HG03378 (cell line): ENCODE measurements at regions not wholly inside any gene's neighbourhood (a gene's known extent, or its start where the extent isn't known, plus 50 kb on each side); places are given as distances from the start of the nearest gene placed in this dataset.

Source experiments
- ATAC-seq: cut with Tn5 transposase; IDR thresholded peaks from one replicate; pipeline ENCODE4 v1.9.1; 2021; ENCODE audit warnings: mild to moderate bottlenecking, moderate library complexity; ENCODE audit not compliant: unreplicated experiment

DNA sequence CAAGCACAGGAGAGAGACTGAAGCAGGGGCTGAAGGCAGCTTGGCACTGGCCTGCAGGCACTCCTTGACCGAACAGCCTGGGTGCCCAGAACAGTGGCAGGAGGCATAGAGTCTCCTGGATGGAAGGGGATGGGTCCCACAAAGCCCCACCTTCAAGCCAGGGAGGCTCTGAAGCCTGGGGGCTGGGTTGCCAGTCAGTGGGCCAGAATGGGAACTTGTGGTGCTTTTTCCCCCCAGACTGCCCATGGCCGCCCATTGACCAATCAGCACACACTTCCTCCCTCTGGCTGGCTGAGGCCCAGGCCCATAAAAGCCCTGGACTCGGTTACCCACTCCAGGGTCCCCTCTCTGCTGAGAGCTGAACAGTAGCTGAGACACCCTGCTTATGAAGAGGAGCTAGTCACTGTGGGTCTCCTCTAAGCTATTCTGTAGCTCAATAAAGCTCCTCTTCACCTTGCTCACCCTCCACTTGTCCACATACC is 109.6 kb downstream of the ELAPOR2 start:
- ATAC-seq, result no peak

DNA sequence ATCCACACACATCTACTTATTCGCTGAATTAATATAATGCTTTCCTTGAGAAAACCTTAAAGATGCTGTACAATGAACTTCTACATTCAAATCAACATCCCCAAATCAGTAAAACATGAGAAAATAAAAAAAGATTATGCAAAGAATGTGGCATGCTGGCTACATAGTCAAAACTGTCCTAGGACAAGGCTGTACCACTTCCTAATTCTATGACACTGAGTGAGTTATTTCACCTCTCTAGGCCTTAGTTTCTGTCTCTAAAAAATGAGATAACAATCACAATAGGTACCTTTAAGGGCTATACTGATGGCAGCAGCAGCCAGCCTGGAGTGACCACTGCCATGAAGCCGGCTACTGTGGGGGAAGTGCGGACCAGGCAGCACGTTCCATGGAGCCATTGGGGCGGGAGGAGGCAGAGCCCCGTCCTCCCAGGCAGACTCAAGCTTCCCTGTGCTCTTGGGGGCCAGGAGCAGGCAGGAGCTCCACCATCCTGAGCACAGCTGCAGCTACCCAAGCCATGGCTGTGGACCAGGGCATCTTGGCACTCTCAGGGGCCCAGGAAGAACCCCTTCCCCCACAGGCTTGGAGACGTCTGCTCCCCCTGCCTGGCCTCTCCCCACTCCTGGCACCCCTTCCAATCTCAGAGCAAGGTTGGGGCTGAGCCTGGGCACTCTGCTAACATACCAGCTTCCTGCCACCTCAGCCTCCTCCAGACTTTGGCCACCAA is 110.2 kb downstream of the ELAPOR2 start:
- peak; percentile 97 for ATAC-seq

DNA sequence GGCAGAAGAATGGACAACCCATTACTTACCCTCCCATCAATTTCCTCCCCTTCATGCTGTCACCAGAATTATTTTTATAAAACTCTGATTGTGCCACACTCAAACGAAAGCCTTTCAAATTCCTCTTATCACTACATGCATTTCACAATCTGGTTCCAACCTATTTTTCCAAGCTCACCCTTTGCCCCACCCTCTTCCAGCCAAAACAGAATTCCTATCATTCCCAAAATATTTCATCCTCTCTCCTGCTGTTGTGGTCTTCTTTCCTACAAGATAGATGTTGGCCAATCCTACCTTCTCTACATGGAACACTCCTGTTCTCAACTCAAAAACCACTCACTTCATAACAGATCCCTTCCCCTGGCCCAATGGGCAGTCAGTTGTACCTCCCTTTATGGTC is 111.5 kb downstream of the ELAPOR2 start:
- no peak for ATAC-seq

DNA sequence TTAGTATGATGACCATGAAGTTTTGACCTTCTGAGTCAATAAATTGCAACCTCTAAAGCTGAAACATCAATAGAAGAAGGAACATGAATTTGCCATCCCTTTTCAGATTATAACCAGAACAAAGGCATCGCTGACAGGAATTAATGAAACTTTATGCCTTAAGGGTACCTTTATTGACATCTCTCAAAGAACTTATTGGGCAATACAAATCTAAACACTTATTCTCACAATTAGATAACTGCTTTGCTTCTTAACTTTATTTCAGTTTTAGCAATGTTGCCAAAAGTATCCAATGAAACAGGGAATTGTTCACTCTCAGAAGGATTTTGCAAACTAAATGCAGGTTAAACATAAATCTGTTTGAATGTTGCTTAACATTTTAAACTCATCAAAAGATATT is 116.0 kb downstream of the ELAPOR2 start:
- no peak for ATAC-seq

DNA sequence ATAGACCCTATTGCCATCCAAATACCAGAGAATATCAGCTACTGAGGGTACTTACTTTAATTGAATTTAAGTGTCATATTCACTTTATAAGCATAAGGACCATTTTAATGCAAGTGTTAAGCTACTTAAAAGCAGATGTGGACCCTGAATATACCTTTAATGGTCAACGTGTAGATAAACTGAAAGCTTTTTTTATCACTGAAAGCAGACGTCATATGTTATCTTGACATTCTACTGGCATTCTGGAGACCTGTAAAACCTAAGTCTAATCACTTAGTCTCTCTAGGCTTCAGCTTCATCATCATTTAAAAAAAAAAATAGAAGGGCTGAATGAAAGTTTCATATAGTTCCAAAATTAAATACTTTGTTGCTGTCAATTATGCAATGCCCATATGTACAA is 116.5 kb downstream of the ELAPOR2 start:
- ATAC-seq, result no peak

DNA sequence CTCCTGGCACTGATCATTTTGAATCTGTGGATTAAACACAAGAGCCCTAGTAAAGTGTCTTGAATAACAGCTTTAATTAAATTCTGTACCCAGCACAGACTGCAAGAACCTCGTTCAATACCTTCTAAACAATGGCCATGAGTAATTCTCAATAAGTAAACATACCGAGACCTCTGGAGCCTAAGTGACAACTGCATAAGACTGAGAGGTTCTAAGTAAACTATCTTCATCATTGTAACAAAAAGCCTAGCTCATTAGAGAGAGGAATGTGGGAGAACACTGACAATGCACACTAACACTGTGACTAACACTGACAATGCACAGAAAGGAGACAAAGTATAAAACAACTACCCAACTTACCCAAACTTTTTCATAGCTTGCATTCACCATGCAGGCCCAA is 117.4 kb downstream of the ELAPOR2 start:
- no peak for ATAC-seq

DNA sequence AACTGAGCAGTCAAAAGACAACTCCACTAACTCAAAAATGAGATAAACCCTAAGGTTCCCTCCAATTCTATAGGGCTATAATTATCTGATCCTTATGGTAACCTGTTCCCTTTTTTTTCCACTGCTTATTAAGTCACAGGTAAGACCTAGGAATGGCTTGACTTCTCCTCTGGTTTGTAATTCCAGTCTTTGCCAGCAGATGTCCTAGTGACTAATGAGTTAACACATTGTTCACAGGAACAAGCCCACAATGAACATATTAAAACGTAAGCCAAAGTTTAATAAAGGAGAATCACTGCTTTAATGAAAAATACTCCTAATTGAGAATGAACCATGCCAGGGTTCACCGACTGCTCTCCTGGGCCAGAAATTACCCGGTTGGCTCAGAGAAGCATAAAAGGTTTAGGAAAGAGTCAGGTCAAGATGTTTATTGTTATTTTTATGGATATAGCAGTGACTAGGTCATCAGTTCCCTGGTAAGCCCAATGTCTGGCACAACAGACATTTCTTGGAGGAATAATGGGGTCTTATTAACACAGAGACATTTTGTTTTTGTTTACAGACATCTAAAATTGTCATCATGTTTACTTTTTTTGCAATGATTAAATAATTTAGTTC is 120.1 kb downstream of the ELAPOR2 start:
- ATAC-seq, result peak; percentile 94

DNA sequence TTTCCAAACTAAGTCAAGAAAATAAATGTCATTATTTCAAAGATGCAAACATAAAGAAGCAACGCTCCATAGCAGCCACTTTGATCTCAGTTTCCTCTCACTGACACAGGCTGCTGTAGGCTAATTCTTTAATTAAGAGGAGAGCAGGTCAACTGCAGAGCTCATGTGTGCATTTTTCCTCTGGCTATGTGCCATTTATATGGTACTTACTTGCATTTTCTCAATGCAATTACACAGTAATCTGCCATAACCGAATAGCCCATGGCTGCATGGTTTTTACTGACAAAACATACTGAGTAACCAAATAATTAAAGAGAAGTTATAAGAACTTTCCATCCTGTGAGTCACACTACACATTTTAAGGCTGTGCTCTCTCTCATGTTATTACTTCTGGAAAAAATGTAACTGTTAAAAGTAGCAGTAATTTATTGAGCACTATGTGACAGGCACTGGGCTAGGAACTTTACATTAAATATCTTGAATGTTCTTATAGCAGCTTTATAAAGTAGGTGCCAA is 122.0 kb downstream of the ELAPOR2 start:
- ATAC-seq, result no peak

DNA sequence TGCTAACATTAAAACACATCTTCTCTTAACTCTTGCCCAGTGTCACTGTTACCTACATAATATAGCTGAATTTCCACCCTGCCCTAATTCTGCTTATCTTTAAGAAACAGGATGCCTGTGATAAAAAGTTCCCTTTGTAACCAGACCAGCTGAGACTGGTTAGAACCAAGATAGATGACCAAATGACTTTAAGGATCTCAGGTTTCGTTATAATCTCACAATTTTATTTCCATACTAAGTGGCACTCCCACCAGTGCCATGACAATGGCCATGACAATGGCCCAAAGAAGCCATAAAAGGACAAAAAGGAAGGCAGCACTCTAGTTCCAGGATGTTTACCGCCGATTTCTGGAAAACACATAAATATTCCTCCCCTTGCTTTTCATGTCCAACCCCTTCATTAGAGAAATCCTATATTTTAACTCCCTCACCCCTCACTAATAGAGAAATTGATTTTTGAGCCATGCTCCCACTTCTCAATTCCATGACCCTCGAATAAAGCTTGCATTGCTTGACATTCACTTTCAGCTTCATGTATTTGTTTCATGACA is 126.1 kb downstream of the ELAPOR2 start:
- ATAC-seq, result no peak

DNA sequence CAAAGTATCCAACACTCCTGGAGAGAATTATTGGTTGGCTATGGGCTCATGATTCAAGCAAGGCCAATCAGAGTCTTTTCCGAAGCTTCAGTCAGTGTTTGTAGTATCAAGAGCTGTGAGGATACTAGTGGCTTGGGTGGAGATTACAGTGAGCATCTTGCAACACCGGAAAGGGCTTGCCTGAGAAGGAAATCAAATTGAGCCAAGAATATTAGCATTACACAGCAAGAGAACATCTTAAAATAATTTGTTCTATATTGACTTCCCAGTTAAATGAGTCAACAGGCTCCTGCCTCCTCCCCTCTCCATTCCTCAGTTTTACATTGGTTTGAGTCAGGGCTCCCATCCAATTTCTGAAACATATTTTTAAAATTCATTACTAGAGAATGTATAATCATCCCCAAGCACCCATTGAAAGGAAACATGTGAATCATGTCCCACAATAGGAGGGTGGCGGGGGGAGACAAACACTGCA is 127.4 kb downstream of the ELAPOR2 start:
- ATAC-seq, result no peak

DNA sequence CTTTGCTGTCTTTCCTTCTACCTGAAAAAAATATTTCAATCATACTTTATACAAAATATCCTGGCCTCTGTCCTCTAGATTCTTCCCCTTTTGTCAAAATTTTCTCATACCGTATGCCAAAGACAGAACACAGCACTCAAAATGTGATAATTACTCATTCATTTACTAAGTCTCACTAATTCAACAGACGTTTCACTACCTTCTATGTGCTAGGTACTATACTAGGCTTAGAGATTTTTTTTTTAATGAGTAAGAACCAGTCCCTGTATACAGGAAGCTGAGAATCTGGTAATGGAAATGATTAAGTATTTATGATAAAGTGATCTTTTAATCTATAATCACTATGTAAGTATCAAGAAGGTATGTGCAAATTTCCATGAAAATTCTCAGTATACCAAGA is 128.0 kb downstream of the ELAPOR2 start:
- ATAC-seq, result no peak

DNA sequence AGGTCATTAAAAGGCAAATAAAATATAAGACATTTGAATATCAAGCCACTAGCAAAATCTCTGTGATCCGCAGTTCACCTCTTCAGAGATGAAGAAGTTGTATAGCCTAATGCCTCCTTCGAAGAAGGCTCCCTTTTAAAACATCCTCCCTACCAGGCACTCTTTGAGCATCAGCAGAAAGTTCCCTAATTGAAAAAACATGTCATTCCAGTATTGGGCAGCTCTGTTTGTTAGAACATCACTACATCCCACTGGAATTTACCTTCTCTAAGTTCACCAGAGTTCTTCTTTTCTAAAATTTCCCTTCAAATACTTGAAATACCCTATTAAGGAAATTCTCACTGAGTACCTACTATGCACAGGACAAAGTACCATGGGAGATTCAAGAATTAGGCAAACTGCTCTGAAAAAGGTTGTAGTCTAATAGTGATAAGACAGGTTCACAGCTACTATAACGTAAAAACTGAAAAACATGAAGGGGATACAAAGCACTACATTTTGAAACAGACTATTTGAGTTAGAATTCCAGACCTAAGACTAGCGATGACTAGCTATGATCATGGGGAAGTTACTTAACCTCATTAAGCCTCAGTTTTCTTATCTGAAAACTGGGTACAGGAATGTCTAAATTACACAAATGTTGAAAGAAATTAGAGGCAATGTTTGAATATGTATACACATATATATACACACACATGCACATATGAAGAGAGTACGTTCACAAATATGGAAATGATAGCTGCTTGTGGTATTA is 128.7 kb downstream of the ELAPOR2 start:
- no peak for ATAC-seq

DNA sequence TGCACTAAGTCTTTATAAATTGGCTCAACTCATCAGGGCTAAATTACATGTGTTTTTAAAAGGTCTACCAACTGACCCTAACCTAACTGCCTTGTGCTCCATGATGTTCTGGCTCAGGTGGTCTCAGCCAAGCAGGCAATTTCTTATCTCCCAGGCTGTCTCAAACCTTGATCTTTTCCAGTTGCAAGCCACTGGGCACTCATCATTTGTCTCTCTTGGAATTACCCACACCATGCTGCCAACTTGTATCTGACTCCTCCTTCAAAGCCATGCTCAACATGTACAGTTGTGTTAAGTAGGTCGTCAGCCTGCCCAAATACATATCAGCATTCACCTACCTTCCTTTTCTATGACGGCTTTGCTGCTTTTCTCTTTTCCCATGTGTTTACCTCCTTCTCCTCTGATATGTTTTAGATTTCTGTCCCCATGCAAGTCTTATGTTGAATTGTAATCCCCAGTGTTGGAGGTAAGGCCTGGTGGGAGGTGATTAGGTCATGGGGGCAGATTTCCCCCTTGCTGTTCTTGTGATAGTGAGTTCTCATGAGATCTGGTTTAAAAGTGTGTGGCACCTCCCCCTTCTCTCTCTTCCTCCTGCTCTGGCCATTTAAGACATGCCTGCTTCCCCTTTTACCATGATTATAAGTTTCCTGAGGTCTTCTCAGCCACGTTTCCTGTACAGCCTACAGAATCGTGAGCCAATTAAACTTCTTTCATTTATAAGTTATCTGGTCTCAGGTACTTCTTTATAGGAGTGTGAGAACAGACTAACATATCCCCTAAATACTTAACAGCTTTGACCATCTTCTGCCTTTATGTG is 130.0 kb downstream of the ELAPOR2 start:
- ATAC-seq, result peak; percentile 37

DNA sequence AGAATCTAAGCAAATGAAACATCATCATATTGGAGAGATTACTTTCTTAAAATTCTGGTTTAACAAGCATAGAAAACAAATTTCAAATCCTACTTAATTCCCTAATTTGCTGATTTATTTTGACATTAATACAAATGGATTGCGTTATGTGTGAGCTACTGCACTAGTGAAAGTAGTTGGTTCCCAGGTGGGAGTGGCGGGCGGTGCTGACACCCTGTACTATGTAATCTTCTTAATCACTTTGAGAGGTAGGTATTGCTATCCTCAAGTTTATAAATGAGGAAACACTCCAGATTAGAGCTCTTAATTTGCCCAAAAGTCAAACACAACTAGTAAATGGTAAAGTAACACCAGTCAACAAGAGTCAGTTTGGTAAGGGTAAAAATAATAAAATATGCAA is 131.1 kb downstream of the ELAPOR2 start:
- no peak for ATAC-seq

DNA sequence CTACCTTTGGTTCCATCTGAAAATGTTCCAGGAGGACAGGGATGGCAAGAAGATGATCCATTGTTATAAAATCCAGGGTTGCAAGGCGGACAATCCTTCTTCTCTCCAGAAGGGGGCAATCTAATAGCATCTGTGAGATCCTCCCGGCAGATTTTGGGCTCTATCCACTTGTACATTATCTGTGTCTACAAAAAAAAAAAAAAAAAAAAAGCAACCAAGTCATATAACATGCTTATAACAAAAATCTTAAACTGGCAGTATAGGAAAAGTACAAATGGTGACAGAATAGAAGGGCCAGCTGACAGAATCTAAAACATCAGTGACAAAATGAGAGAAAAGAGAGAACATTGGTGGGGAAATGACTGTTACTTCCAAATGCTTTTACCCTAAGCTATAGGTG is 132.7 kb downstream of the ELAPOR2 start:
- peak; percentile 63 for ATAC-seq

DNA sequence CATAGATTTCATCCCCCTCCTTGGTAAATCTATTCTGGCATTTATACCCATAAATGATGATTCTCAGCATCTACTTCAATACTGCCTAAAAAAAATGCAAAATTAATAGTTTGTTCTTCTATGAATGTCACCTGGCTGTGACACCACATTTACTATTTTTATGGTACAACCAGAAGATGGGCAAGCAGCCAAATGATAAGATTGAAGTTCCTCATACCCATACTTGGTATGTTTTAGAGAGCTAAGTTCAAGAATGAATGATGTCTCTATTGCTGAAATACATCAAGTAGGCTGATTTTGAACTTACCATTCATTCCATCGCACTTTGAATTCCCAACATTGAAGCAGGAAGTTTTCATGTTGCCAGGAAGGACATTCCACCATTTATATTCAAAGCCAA is 134.2 kb downstream of the ELAPOR2 start:
- no peak for ATAC-seq

DNA sequence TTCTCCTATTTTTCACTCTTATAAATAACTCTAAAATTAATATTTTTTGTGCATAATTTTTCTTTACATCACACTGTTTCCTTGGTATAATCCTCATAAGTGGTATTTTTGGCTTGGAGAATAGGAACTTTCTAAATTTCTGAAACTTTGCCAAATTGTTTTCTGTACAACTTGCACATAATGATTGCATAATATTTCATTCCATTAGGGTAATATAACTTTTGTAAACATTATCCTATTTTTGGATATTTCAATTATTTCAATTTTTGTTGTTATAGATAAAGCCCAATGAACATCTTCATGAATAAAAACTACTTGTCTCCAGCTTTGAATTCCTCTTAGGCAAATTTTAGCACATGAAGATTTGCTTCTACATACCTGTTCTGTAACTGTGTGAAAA is 135.9 kb downstream of the ELAPOR2 start:
- no peak for ATAC-seq

DNA sequence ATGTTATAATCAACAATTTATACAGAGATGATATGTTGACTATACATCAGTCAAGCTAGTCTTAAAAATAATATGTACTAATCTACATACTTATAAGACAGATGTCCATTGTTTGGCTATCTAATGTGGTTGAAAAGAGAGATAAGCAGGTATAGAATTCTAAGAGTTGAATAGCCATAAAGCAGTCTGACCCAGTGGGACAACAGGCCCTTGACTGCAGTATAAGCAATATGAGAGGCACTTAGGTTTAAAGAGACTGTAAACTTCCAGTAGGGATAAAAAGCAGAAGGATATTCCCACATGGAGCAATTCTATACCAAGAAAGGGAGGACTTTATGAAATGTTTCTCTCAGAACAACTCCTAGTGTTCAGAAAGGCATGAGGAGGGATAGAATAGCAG is 139.3 kb downstream of the ELAPOR2 start:
- no peak for ATAC-seq

DNA sequence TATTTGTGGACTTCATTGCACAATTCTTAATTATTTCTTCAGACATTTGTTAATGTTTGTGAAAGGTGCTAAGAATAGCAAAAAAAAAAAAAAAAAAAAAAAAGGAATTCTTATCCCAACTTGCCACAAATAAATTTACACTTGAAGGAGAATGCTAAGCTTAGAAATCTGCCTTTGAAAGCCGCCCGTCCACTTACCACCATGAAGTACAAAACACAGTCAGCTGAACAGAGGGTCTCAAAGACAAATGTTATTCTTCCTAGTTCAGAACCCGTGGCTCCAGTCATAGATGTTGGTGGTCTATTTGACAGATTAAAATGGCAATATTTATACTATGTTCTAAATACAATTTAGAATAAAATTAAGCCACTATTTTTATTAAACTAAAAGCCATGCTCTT is 141.2 kb downstream of the ELAPOR2 start:
- no peak for ATAC-seq

DNA sequence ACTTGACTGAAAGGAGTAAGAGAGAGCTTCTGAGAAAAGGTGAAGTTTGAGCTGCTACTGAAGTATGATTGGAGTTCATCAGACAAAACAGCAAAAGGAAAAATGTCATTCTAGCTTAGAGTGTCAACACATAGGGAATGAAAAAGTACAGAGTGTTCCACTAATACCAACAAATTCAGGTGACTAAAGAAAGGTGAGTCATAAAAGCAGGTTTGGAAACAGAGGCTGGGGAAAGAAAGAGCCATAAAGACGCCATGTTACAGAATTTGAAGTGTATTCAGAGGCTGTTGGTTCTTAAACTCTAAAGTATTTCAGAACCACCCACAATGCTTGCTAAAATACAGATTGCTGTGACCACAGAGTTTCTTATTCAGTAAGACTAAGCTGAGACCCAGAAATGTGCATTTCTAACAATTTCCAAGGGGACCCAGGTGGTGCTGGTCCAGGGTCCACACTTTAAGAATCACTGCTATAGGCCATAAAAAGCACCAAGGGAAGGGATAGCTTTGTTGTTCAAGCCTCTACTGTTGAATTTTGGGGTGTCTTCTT is 143.1 kb downstream of the ELAPOR2 start:
- ATAC-seq, result no peak
